ENCODE measurements at regions not wholly inside any gene's neighbourhood (a gene's known extent, or its start where the extent isn't known, plus 50 kb on each side); places are given as distances from the start of the nearest gene placed in this dataset.

GRCh38 chr9:2292733-2293132, 277.6 kb downstream of the SMARCA2 start:
- 92% methylated on average over 2 of the region's 2 CpGs for WGBS
- Histone ChIP-seq H3K27me3 (ENCODE audit: insufficient read depth, low read length) (no peaks in the 10 kb centered on the region), H3K36me3 (ENCODE audit: insufficient read depth, low read length) (0 out of 2 replicates have a peak, but pooled peaks cover 4% of the 10 kb centered on the region), H3K4me1 (ENCODE audit: insufficient read depth, low read length) (peaks cover 13% of the 10 kb centered on the region), H3K4me3 (ENCODE audit: low read length) (no peak overlapping the region), H3K27ac (ENCODE audit: low read depth, low read length) (no peak overlapping the region), H3K9ac (ENCODE audit: low read depth, low read length) (no peak overlapping the region), H3K9me3 (ENCODE audit: insufficient read depth, low read depth, low read length) (no peaks in the 10 kb centered on the region; the same call in 1 of the 2 replicates)

GRCh38 chr9:2297771-2298170, 282.6 kb downstream of the SMARCA2 start:
- Histone ChIP-seq H3K4me1 (ENCODE audit: insufficient read depth, low read length) (peaks cover 8% of the 10 kb centered on the region), H3K4me3 (ENCODE audit: low read length) (no peak overlapping the region), H3K9ac (ENCODE audit: low read depth, low read length) (no peak overlapping the region), H3K9me3 (ENCODE audit: insufficient read depth, low read depth, low read length) (peaks cover 8% of the 10 kb centered on the region; the same call in 1 of the 2 replicates), H3K27me3 (ENCODE audit: insufficient read depth, low read length) (no peaks in the 10 kb centered on the region), H3K36me3 (ENCODE audit: insufficient read depth, low read length) (no peaks in the 10 kb centered on the region), H3K27ac (ENCODE audit: low read depth, low read length) (no peak overlapping the region)
- 100% methylated on average over 1 of the region's 1 CpG for whole genome bisulfite sequencing

- H3K9me3 ChIP-seq (ENCODE audit: insufficient read depth, low read depth, low read length): peaks cover 8% of the 10 kb centered on the region; the same call in 1 of the 2 replicates
- no peaks in the 10 kb centered on the region for H3K27me3 ChIP-seq (ENCODE audit: insufficient read depth, low read length)
- H3K27ac ChIP-seq (ENCODE audit: low read depth, low read length): no peak overlapping the region
- 93% methylated on average over 1 of the region's 1 CpG for WGBS
- no peak overlapping the region for H3K9ac ChIP-seq (ENCODE audit: low read depth, low read length)
- no peaks in the 10 kb centered on the region for H3K36me3 ChIP-seq (ENCODE audit: insufficient read depth, low read length)
- no peak overlapping the region for H3K4me3 ChIP-seq (ENCODE audit: low read length)
- peaks cover 8% of the 10 kb centered on the region for H3K4me1 ChIP-seq (ENCODE audit: insufficient read depth, low read length)
Measured at GRCh38 chr9:2298217-2298616, 283.1 kb downstream of the SMARCA2 start.

GRCh38 chr9:2299156-2299842, 284.2 kb downstream of the SMARCA2 start:
- Histone ChIP-seq H3K4me3 (ENCODE audit: low read length) (no peak overlapping the region), H3K9ac (ENCODE audit: low read depth, low read length) (no peak overlapping the region), H3K27ac (ENCODE audit: low read depth, low read length) (no peak overlapping the region), H3K27me3 (ENCODE audit: insufficient read depth, low read length) (no peaks in the 10 kb centered on the region), H3K36me3 (ENCODE audit: insufficient read depth, low read length) (no peaks in the 10 kb centered on the region), H3K9me3 (ENCODE audit: insufficient read depth, low read depth, low read length) (peaks cover 8% of the 10 kb centered on the region; the same call in 1 of the 2 replicates), H3K4me1 (ENCODE audit: insufficient read depth, low read length) (no peaks in the 10 kb centered on the region)
- 94% methylated on average over 5 of the region's 5 CpGs for WGBS

- Histone ChIP-seq H3K9ac (ENCODE audit: low read depth, low read length) (no peak overlapping the region), H3K36me3 (ENCODE audit: insufficient read depth, low read length) (no peaks in the 10 kb centered on the region), H3K4me1 (ENCODE audit: insufficient read depth, low read length) (no peaks in the 10 kb centered on the region), H3K9me3 (ENCODE audit: insufficient read depth, low read depth, low read length) (peaks cover 8% of the 10 kb centered on the region; the same call in 1 of the 2 replicates), H3K27me3 (ENCODE audit: insufficient read depth, low read length) (no peaks in the 10 kb centered on the region), H3K4me3 (ENCODE audit: low read length) (no peak overlapping the region), H3K27ac (ENCODE audit: low read depth, low read length) (no peak overlapping the region)
- 98% methylated on average over 4 of the region's 4 CpGs for WGBS
Measured at GRCh38 chr9:2299843-2300205, 284.7 kb downstream of the SMARCA2 start.

- Histone ChIP-seq H3K36me3 (ENCODE audit: insufficient read depth, low read length) (no peaks in the 10 kb centered on the region), H3K9me3 (ENCODE audit: insufficient read depth, low read depth, low read length) (peaks cover 8% of the 10 kb centered on the region; the same call in 1 of the 2 replicates), H3K4me3 (ENCODE audit: low read length) (no peak overlapping the region), H3K27me3 (ENCODE audit: insufficient read depth, low read length) (no peaks in the 10 kb centered on the region), H3K27ac (ENCODE audit: low read depth, low read length) (no peak overlapping the region), H3K9ac (ENCODE audit: low read depth, low read length) (no peak overlapping the region), H3K4me1 (ENCODE audit: insufficient read depth, low read length) (no peaks in the 10 kb centered on the region)
Measured at GRCh38 chr9:2300325-2300724, 285.2 kb downstream of the SMARCA2 start.

GRCh38 chr9:2302606-2303005, 287.5 kb downstream of the SMARCA2 start:
- H3K4me3 ChIP-seq (ENCODE audit: low read length): no peak overlapping the region
- H3K27me3 ChIP-seq (ENCODE audit: insufficient read depth, low read length): no peaks in the 10 kb centered on the region
- H3K36me3 ChIP-seq (ENCODE audit: insufficient read depth, low read length): no peaks in the 10 kb centered on the region
- 92% methylated on average over 2 of the region's 2 CpGs for WGBS
- H3K9ac ChIP-seq (ENCODE audit: low read depth, low read length): no peak overlapping the region
- no peaks in the 10 kb centered on the region for H3K4me1 ChIP-seq (ENCODE audit: insufficient read depth, low read length)
- peaks cover 8% of the 10 kb centered on the region; the same call in 1 of the 2 replicates for H3K9me3 ChIP-seq (ENCODE audit: insufficient read depth, low read depth, low read length)
- H3K27ac ChIP-seq (ENCODE audit: low read depth, low read length): no peak overlapping the region

GRCh38 chr9:2303056-2303455, 287.9 kb downstream of the SMARCA2 start:
- peaks cover 8% of the 10 kb centered on the region; the same call in 1 of the 2 replicates for H3K9me3 ChIP-seq (ENCODE audit: insufficient read depth, low read depth, low read length)
- no peak overlapping the region for H3K9ac ChIP-seq (ENCODE audit: low read depth, low read length)
- no peaks in the 10 kb centered on the region for H3K4me1 ChIP-seq (ENCODE audit: insufficient read depth, low read length)
- WGBS: 88% methylated on average over 3 of the region's 3 CpGs
- H3K27ac ChIP-seq (ENCODE audit: low read depth, low read length): no peak overlapping the region
- no peaks in the 10 kb centered on the region for H3K27me3 ChIP-seq (ENCODE audit: insufficient read depth, low read length)
- no peaks in the 10 kb centered on the region for H3K36me3 ChIP-seq (ENCODE audit: insufficient read depth, low read length)
- H3K4me3 ChIP-seq (ENCODE audit: low read length): no peak overlapping the region

- H3K9me3 ChIP-seq (ENCODE audit: insufficient read depth, low read depth, low read length): peaks cover 28% of the 10 kb centered on the region
- WGBS: 72% methylated on average over 4 of the region's 4 CpGs
- H3K27me3 ChIP-seq (ENCODE audit: insufficient read depth, low read length): no peaks in the 10 kb centered on the region
- no peak overlapping the region for H3K4me3 ChIP-seq (ENCODE audit: low read length)
- no peaks in the 10 kb centered on the region for H3K36me3 ChIP-seq (ENCODE audit: insufficient read depth, low read length)
- no peak overlapping the region for H3K27ac ChIP-seq (ENCODE audit: low read depth, low read length)
- H3K9ac ChIP-seq (ENCODE audit: low read depth, low read length): no peak overlapping the region
- no peaks in the 10 kb centered on the region for H3K4me1 ChIP-seq (ENCODE audit: insufficient read depth, low read length)
Measured at GRCh38 chr9:2307480-2307879, 292.3 kb downstream of the SMARCA2 start.

GRCh38 chr9:2311920-2312319, 296.8 kb downstream of the SMARCA2 start:
- peaks cover 59% of the 10 kb centered on the region for H3K9me3 ChIP-seq (ENCODE audit: insufficient read depth, low read depth, low read length)
- H3K36me3 ChIP-seq (ENCODE audit: insufficient read depth, low read length): no peaks in the 10 kb centered on the region
- H3K4me1 ChIP-seq (ENCODE audit: insufficient read depth, low read length): no peaks in the 10 kb centered on the region
- H3K4me3 ChIP-seq (ENCODE audit: low read length): no peak overlapping the region
- H3K27me3 ChIP-seq (ENCODE audit: insufficient read depth, low read length): no peaks in the 10 kb centered on the region
- H3K27ac ChIP-seq (ENCODE audit: low read depth, low read length): no peak overlapping the region
- no peak overlapping the region for H3K9ac ChIP-seq (ENCODE audit: low read depth, low read length)

GRCh38 chr9:2313512-2313911, 298.4 kb downstream of the SMARCA2 start:
- Histone ChIP-seq H3K9me3 (ENCODE audit: insufficient read depth, low read depth, low read length) (peaks cover 62% of the 10 kb centered on the region), H3K36me3 (ENCODE audit: insufficient read depth, low read length) (no peaks in the 10 kb centered on the region), H3K9ac (ENCODE audit: low read depth, low read length) (no peak overlapping the region), H3K27me3 (ENCODE audit: insufficient read depth, low read length) (no peaks in the 10 kb centered on the region), H3K27ac (ENCODE audit: low read depth, low read length) (no peak overlapping the region), H3K4me1 (ENCODE audit: insufficient read depth, low read length) (no peaks in the 10 kb centered on the region), H3K4me3 (ENCODE audit: low read length) (no peak overlapping the region)
- 97% methylated on average over 1 of the region's 1 CpG for WGBS

GRCh38 chr9:2317591-2317990, 302.4 kb downstream of the SMARCA2 start:
- WGBS: 82% methylated on average over 1 of the region's 1 CpG
- H3K4me1 ChIP-seq (ENCODE audit: insufficient read depth, low read length): no peaks in the 10 kb centered on the region
- H3K4me3 ChIP-seq (ENCODE audit: low read length): no peak overlapping the region
- H3K9me3 ChIP-seq (ENCODE audit: insufficient read depth, low read depth, low read length): peaks cover 32% of the 10 kb centered on the region
- no peak overlapping the region for H3K9ac ChIP-seq (ENCODE audit: low read depth, low read length)
- H3K27me3 ChIP-seq (ENCODE audit: insufficient read depth, low read length): no peaks in the 10 kb centered on the region
- H3K27ac ChIP-seq (ENCODE audit: low read depth, low read length): no peak overlapping the region
- H3K36me3 ChIP-seq (ENCODE audit: insufficient read depth, low read length): no peaks in the 10 kb centered on the region

All from HUES64 (cell line).